ENCODE measurements at regions not wholly inside any gene's neighbourhood (a gene's known extent, or its start where the extent isn't known, plus 50 kb on each side); places are given as distances from the start of the nearest gene placed in this dataset.

- TF ChIP-seq CTCF (IDR thresholded peaks at IDR 0.05; ENCODE audit: insufficient read depth, low read length, poor library complexity, severe bottlenecking) (no peak), EZH2phosphoT487 (conservative IDR thresholded peaks at IDR 0.05; ENCODE audit: low read length) (no peak)
These were observed 86.0 kb downstream of the UBIAD1 start for GRCh38 chr1:11358984-11359383.
